Esophagus muscularis mucosa (tissue), 4 donors: ENCODE measurements at regions not wholly inside any gene's neighbourhood (a gene's known extent, or its start where the extent isn't known, plus 50 kb on each side); places are given as distances from the start of the nearest gene placed in this dataset.

ENCODE experiments used
- CTCF ChIP-seq, 3 experiments: fragments of 200-600 bp in 2 of 3; fragments of 450-650 bp in 1 of 3; sonication (generic) in 2 of 3; IDR thresholded peaks; one replicate each; pipeline ENCODE4 v1.5.1; 2017 to 2019; ENCODE audit warnings: antibody characterized with exemption in 3 of 3, mild to moderate bottlenecking in 2 of 3, moderate library complexity in 1 of 3
- EP300 ChIP-seq: sonication (generic); formaldehyde crosslinking; IDR thresholded peaks from one replicate; pipeline ENCODE4 v1.6.1; 2017; ENCODE audit warnings: antibody characterized with exemption
- POLR2A ChIP-seq: fragments of 450-650 bp; IDR thresholded peaks from one replicate; pipeline ENCODE4 v1.6.1; 2017; ENCODE audit warnings: antibody characterized with exemption, moderate library complexity, mild to moderate bottlenecking, low read depth
- POLR2AphosphoS5 ChIP-seq, 2 donors: sonication (generic); formaldehyde crosslinking; IDR thresholded peaks; one replicate each; pipeline ENCODE4 v1.6.1; 2017; ENCODE audit warnings: antibody characterized with exemption in 2 of 2

- TF ChIP-seq CTCF (IDR thresholded peaks at IDR 0.05) = no peak
- no peak for TF ChIP-seq POLR2A
- TF ChIP-seq POLR2AphosphoS5 (IDR thresholded peaks at IDR 0.05) = no peak
- TF ChIP-seq EP300 = no peak
Measured at GRCh38 chr5:17096952-17097695, 120.3 kb upstream of the BASP1 start.
